Activated naive CD4-positive, alpha-beta T cell treated with anti-CD3 and anti-CD28 coated beads for 36 hours (primary cell): ENCODE measurements at regions not wholly inside any gene's neighbourhood (a gene's known extent, or its start where the extent isn't known, plus 50 kb on each side); places are given as distances from the start of the nearest gene placed in this dataset.

Experiments
- CTCF ChIA-PET: fragments of 350-600 bp; sonication (Branson Sonifier 250); formaldehyde crosslinking; loops from one replicate; lab custom pipeline; 2021; ENCODE audit warnings: antibody characterized with exemption; lab: Charles Lee
- DNase-seq: peaks from one replicate; pipeline ENCODE4 v3.0.0-alpha.2; 2020
- H3K27ac Mint-ChIP-seq: one replicate; pipeline ENCODE4 v1.8.0; 2021; ENCODE audit warnings: mild to moderate bottlenecking, mixed read lengths
- H3K27me3 Mint-ChIP-seq: one replicate; pipeline ENCODE4 v1.8.0; 2021; ENCODE audit warnings: low read depth, mixed read lengths
- H3K36me3 Mint-ChIP-seq: one replicate; pipeline ENCODE4 v1.8.0; 2021; ENCODE audit warnings: low read depth, mixed read lengths
- H3K4me1 Mint-ChIP-seq: one replicate; pipeline ENCODE4 v1.8.0; 2021; ENCODE audit warnings: low read depth, mixed read lengths
- H3K4me3 Mint-ChIP-seq: one replicate; pipeline ENCODE4 v1.8.0; 2021; ENCODE audit warnings: mild to moderate bottlenecking, moderate library complexity, mixed read lengths
- H3K9me3 Mint-ChIP-seq: one replicate; pipeline ENCODE4 v1.8.0; 2021; ENCODE audit warnings: mixed read lengths
- intact Hi-C: fragments of 100-400 bp; cut with micrococcal nuclease; formaldehyde crosslinking; loops from one replicate; pipeline ENCODE4 v1.15.1; 2023

DNA sequence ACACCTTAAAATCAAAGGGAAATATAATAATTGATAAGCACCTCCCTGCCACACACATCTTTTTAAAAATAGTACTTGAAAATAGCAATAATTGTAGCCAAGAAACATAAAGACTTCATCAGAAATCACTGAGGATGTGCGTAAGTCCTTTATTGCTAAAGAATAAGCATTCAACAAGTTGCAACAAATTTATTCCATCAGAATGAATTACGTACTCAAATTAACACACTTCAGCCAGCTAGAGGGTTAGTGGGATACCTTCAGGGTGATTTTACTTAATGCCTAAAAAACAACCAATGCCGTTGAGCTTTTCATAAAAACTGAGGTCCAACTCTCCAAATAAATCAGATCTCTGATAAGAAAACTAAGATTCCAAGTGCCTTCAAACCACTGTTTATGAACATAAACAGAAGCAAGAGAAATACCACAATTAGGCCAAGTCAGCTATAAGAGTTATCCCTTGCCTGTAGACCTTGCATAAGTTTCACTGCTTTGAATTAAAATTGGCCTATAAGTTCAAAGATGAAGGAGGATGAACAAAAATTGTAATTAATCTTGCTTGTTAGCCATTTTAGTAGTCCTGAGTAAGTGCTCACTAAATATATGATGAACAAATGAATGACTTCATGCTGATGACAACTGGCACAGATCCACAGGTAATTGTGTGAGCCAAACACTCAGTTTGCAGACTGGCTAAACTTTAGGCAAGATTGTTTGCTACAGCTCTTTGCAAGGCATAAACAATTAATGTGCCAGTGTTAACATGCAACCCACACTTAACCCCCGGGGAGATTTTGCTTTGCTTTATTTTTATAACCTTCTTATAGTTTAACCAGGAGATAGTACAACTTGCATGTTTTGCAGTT lies 375.1 kb upstream of the THBS1 start:
- H3K36me3 Mint-ChIP-seq, result no peaks in the 10 kb centered on the region
- peaks cover 7% of the 10 kb centered on the region for H3K27me3 Mint-ChIP-seq
- H3K4me3 Mint-ChIP-seq, result no peak overlapping the region
- intact Hi-C loops, result no loop called here
- H3K4me1 Mint-ChIP-seq, result no peaks in the 10 kb centered on the region
- no peak for DNase-seq
- no peak overlapping the region for H3K27ac Mint-ChIP-seq
- CTCF ChIA-PET, result no interaction called here
- H3K9me3 Mint-ChIP-seq, result no peaks in the 10 kb centered on the region

DNA sequence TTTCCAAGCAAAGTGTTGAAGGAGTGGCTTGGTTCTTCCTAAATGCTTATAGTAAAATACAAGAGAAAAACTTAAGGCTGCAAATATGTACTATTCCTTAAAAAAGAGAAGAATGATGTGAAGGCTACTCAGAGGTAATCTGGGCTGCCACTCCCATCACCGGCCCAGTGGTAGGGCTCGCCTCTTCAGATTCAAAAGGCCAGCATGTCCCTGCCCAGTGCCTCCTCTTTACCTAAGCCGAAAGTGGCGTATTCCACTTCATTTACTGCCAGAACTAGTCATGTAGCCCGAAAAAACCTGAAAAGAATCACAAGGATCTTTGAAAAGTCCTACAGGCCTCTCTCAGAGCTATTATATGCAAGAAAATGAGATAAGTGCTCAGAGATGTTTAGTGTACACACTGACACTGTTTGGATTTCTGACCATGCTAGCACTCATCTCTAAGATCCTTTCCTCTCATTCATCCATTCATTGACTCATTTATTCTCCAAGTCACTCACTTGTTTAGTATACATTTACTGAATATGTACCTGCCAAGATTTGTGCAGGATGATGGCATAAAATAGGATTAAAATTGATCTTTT lies 373.3 kb upstream of the THBS1 start:
- H3K4me3 Mint-ChIP-seq, result no peak overlapping the region
- peaks cover 11% of the 10 kb centered on the region for H3K27me3 Mint-ChIP-seq
- H3K27ac Mint-ChIP-seq, result no peak overlapping the region
- CTCF ChIA-PET, result no interaction called here
- intact Hi-C loops, result no loop called here
- DNase-seq, result no peak
- peaks cover 5% of the 10 kb centered on the region for H3K9me3 Mint-ChIP-seq
- H3K36me3 Mint-ChIP-seq, result no peaks in the 10 kb centered on the region
- H3K4me1 Mint-ChIP-seq, result no peaks in the 10 kb centered on the region

DNA sequence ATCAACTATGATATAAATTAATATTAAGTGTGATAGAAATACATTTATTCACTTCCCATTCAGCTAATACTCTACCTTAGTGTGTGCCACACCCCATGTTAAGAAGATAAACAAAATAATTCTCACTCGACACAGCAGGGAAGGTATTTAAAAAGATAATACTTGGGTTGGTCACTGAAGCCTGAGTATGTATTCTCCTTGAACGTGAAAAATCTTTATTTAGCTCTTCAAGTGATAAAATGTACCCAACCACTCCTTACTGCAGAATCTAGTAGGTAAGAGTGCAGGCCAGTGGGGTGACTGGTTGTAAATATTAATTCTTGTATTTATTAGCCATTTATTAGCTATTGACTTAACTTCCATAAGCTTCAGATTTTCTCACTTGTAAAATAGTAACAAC lies 372.7 kb upstream of the THBS1 start:
- Mint-ChIP-seq H3K36me3 (no peaks in the 10 kb centered on the region), H3K4me3 (no peak overlapping the region), H3K27ac (no peak overlapping the region), H3K27me3 (peaks cover 9% of the 10 kb centered on the region), H3K4me1 (no peaks in the 10 kb centered on the region), H3K9me3 (peaks cover 5% of the 10 kb centered on the region)
- intact Hi-C loops, result no loop called here
- CTCF ChIA-PET, result no interaction called here
- no peak for DNase-seq

- Mint-ChIP-seq H3K36me3 (no peaks in the 10 kb centered on the region), H3K4me3 (no peak overlapping the region), H3K4me1 (no peaks in the 10 kb centered on the region), H3K9me3 (peaks cover 5% of the 10 kb centered on the region), H3K27me3 (peaks cover 8% of the 10 kb centered on the region), H3K27ac (no peak overlapping the region)
- no peak for DNase-seq
- CTCF ChIA-PET, result no interaction called here
- intact Hi-C loops, result no loop called here
Observed at GRCh38 chr15:39209548-39210211, 371.2 kb upstream of the THBS1 start.

GRCh38 chr15:39211108-39211979 lies 369.5 kb upstream of the THBS1 start:
- DNase-seq, result no peak
- Mint-ChIP-seq H3K27me3 (peaks cover 4% of the 10 kb centered on the region), H3K9me3 (peaks cover 5% of the 10 kb centered on the region), H3K4me1 (no peaks in the 10 kb centered on the region), H3K36me3 (no peaks in the 10 kb centered on the region), H3K4me3 (no peak overlapping the region), H3K27ac (no peak overlapping the region)
- CTCF ChIA-PET, result no interaction called here
- intact Hi-C loops, result no loop called here

DNA sequence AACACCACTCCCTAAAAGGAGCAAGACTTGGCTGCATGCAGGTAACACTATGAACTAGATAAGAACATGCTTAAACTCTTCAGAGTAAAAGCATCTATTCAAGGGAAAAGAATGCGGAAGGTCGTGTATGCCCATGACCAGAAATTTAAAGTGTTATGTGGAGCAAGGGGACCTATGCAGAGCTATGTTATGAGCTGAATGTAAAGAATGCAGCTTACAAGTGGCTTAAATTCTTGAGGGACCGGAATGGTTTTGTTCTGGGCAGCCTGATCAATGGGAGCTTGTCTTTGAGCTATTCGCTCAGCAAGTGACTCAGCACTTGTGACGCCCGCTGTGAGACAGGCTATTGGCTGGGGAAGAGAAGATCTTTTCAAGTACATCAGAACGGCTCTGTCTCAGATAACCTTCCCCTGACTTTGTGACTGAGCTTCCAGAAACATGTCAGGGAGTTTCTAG lies 367.5 kb upstream of the THBS1 start:
- intact Hi-C loops, result no loop called here
- peaks cover 5% of the 10 kb centered on the region for H3K9me3 Mint-ChIP-seq
- H3K4me3 Mint-ChIP-seq, result no peak overlapping the region
- no peak overlapping the region for H3K27ac Mint-ChIP-seq
- no peaks in the 10 kb centered on the region for H3K36me3 Mint-ChIP-seq
- DNase-seq, result no peak
- peaks cover 9% of the 10 kb centered on the region for H3K27me3 Mint-ChIP-seq
- H3K4me1 Mint-ChIP-seq, result no peaks in the 10 kb centered on the region
- CTCF ChIA-PET, result no interaction called here

DNA sequence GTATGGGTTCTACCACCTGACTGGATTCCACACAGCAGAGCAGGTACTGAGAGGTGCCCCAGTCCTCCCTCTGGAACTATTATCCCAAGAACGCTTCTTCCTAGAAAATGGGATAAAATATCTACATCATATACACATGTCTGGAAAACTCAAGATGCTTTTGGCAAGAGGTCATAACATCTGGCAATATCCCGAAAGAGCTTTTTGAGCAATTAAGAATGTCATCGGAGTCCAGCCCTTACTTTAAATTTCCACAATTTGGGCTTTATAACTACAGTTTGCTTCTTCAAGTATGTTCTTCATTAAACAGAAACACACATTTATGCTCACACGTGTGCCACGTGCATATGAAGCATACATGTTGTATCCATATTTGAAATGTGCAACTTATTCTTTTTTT lies 365.9 kb upstream of the THBS1 start:
- Mint-ChIP-seq H3K4me3 (no peak overlapping the region), H3K27me3 (peaks cover 9% of the 10 kb centered on the region), H3K36me3 (no peaks in the 10 kb centered on the region), H3K4me1 (no peaks in the 10 kb centered on the region), H3K27ac (no peak overlapping the region), H3K9me3 (peaks cover 5% of the 10 kb centered on the region)
- DNase-seq, result no peak
- intact Hi-C loops, result no loop called here
- CTCF ChIA-PET, result no interaction called here

- CTCF ChIA-PET, result no interaction called here
- no peaks in the 10 kb centered on the region for H3K36me3 Mint-ChIP-seq
- no peak overlapping the region for H3K27ac Mint-ChIP-seq
- no peak overlapping the region for H3K4me3 Mint-ChIP-seq
- peaks cover 2% of the 10 kb centered on the region for H3K9me3 Mint-ChIP-seq
- H3K27me3 Mint-ChIP-seq, result peaks cover 6% of the 10 kb centered on the region
- DNase-seq, result no peak
- intact Hi-C loops, result no loop called here
- no peaks in the 10 kb centered on the region for H3K4me1 Mint-ChIP-seq
Observed at GRCh38 chr15:39216816-39217215, 364.1 kb upstream of the THBS1 start.

DNA sequence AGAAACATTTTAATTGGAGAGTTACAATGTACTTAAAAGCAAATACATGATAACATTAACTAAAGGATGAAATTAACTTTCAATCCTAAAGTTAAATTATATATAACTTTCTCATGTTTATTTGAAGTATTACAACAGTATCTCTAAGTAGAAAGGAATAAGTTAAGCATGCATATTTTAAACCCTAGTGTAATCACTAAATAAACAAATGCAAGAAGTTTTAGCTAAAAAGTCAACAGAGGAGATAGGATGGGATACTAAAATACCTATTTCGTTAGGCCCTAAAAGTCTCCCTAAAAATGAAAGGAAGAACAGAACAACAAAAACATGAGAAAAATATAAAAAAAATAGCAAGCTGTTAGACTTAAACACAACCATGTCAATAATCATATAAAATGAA lies 361.3 kb upstream of the THBS1 start:
- no peak overlapping the region for H3K4me3 Mint-ChIP-seq
- no peaks in the 10 kb centered on the region for H3K4me1 Mint-ChIP-seq
- intact Hi-C loops, result no loop called here
- H3K27ac Mint-ChIP-seq, result no peak overlapping the region
- CTCF ChIA-PET, result interaction anchor here (0.6 kb wide), 1 partner anchor 1224 kb away, joined by 3 read pairs; no protein-coding TSS in a partner anchor
- H3K36me3 Mint-ChIP-seq, result no peaks in the 10 kb centered on the region
- H3K9me3 Mint-ChIP-seq, result peaks cover 2% of the 10 kb centered on the region
- no peak for DNase-seq
- peaks cover 5% of the 10 kb centered on the region for H3K27me3 Mint-ChIP-seq

- Mint-ChIP-seq H3K9me3 (peaks cover 2% of the 10 kb centered on the region), H3K27me3 (no peaks in the 10 kb centered on the region), H3K27ac (no peak overlapping the region), H3K4me1 (no peaks in the 10 kb centered on the region), H3K4me3 (no peak overlapping the region), H3K36me3 (no peaks in the 10 kb centered on the region)
- intact Hi-C loops, result no loop called here
- CTCF ChIA-PET, result no interaction called here
- no peak for DNase-seq
Observed at GRCh38 chr15:39226169-39226937, 354.5 kb upstream of the THBS1 start.

DNA sequence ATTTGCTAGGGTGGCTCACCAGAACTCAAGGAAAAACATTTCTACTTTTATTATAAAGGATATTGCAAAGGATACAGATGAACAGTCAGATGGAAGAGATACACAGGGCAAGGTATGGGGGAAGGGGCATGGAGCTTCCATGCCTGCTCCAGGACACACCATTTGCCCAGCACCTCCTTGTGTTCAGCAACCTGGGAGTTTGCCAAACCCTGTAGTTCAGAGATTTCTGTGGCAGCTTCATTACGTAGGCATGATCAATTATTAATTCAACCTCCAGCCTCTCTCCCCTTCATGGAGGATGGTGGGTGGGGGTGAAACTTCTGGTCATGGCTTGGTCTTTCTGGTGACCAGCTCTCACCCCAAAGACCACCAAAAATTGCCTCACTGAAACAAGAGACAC lies 353.9 kb upstream of the THBS1 start:
- CTCF ChIA-PET, result no interaction called here
- intact Hi-C loops, result no loop called here
- Mint-ChIP-seq H3K9me3 (peaks cover 2% of the 10 kb centered on the region), H3K27me3 (no peaks in the 10 kb centered on the region), H3K4me1 (no peaks in the 10 kb centered on the region), H3K27ac (no peak overlapping the region), H3K36me3 (no peaks in the 10 kb centered on the region), H3K4me3 (no peak overlapping the region)
- DNase-seq, result no peak
